ENCODE measurements at regions not wholly inside any gene's neighbourhood (a gene's known extent, or its start where the extent isn't known, plus 50 kb on each side); places are given as distances from the start of the nearest gene placed in this dataset.

DNA sequence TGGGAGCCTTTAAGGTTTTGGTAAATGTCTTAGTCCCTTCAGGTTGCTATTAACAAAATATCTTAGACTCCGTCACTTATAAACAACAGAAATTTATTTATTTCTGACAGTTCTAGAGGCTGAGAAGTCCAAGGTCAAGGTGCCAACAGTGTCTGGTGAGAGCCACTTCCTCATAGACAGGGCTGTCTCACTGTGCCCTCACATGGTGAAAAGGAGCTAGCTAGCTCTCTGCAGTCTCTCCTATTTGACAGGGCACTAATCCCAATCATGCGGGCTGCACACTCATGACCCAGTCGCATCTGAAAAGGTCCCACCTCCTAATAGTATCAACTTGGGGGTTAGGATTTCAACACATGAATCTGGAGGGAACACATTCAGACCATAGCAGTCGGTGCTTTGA is 63.4 kb upstream of the KLF3 start:
- Histone ChIP-seq H3K36me3 (ENCODE audit: control insufficient read depth in 1 of 2, insufficient read depth in 2 of 2, low read length in 2 of 2) (no peaks in the 10 kb centered on the region), H4K8ac (ENCODE audit: low read depth, low read length) (no peak overlapping the region), H3K14ac (ENCODE audit: low read length) (no peak overlapping the region), H3K9me3 (ENCODE audit: insufficient read depth, low read depth, low read length) (no peaks in the 10 kb centered on the region), H3K27ac (ENCODE audit: low read depth, low read length) (no peak overlapping the region), H2BK12ac (ENCODE audit: low read length) (no peak overlapping the region), H3K18ac (ENCODE audit: low read length) (no peak overlapping the region), H3K27me3 (ENCODE audit: insufficient read depth, low read length) (no peaks in the 10 kb centered on the region), H3K4me1 (ENCODE audit: control insufficient read depth in 1 of 2, insufficient read depth in 2 of 2, low read length in 2 of 2) (no peaks in the 10 kb centered on the region), H3K79me1 (ENCODE audit: low read length) (no peaks in the 10 kb centered on the region), H3K4ac (ENCODE audit: low read depth, low read length) (no peak overlapping the region), H3K4me2 (ENCODE audit: low read length) (no peak overlapping the region), H3K9ac (ENCODE audit: low read length) (no peak overlapping the region), H2AK5ac (ENCODE audit: low read length) (no peak overlapping the region), H4K91ac (ENCODE audit: low read depth, low read length) (no peak overlapping the region), H2BK120ac (ENCODE audit: insufficient read depth, low read length, poor library complexity) (no peak overlapping the region), H2AFZ (ENCODE audit: insufficient read depth, low read length, poor library complexity) (no peak overlapping the region), H3K23ac (ENCODE audit: low read length) (no peak overlapping the region), H3K79me2 (ENCODE audit: control insufficient read depth, insufficient read depth, low read length, poor library complexity) (no peaks in the 10 kb centered on the region), H3K4me3 (ENCODE audit: low read depth, low read length) (no peak overlapping the region), H2BK5ac (ENCODE audit: low read depth, low read length, poor library complexity) (no peak overlapping the region), H4K12ac (ENCODE audit: low read depth, low read length) (no peak overlapping the region)
- DNase-seq, result no peak
- WGBS (ENCODE audit: extremely low coverage, insufficient coverage, insufficient read length), result no CpG with 5 or more reads among the region's 4 CpGs

DNA sequence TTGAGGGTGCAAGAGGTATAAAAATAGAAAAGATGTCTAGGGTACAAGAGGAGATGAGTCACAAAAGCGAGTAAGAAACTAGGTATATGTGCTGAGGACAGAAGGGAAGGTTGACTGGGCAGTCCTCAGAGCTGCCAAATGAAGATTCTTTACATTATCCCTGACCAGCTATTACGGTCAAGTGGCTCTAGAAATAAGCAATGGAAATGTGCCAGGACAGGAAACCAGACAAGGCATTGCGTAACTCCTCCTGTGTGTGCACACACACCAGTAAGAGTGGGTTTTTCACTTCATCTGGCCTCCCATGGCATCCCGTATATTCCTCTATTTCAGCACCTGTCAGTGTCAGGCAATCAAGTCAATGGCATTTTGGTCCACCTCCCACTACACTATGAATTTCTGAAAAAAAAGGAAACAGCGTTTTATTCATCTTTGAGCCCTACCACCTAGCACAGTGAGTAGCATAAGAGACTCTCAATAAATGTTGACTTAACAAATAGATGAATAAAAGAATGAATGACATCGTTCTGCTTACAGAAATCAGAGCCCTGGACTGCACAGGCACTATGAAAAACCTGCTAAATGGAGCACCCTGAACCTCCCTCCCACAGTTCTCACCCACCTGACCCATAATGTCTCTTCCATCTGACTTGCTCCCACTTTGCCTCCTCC is 62.6 kb upstream of the KLF3 start:
- H2BK12ac ChIP-seq (ENCODE audit: low read length), result no peak overlapping the region
- DNase-seq, result peak in 1 of 2 donors; percentile 35

DNA sequence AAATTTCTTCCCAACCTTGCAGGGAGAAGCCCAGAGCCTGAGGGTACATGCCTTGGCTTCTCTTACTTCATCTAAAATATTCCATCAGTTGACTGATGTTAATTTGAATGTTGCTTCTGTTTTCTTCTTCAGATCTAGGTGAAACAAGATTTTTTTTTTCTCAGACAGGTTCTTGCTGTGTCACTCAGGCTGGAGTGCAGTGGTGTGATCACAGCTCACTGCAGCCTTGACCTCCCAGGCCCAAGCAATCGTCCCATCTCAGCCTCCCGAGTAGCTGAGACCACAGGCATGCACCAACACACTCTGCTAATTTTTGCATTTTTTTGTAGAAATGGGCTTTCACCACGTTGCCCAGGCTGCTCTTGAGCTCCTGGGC is 62.1 kb upstream of the KLF3 start:
- Histone ChIP-seq H3K4me2 (ENCODE audit: low read length) (no peak overlapping the region), H2AK5ac (ENCODE audit: low read length) (no peak overlapping the region), H2BK12ac (ENCODE audit: low read length) (no peak overlapping the region), H3K4me1 (ENCODE audit: control insufficient read depth in 1 of 2, insufficient read depth in 2 of 2, low read length in 2 of 2) (peaks cover 6% of the 10 kb centered on the region in 2 experiments), H3K27me3 (ENCODE audit: insufficient read depth, low read length) (no peaks in the 10 kb centered on the region), H4K8ac (ENCODE audit: low read depth, low read length) (no peak overlapping the region), H3K36me3 (ENCODE audit: control insufficient read depth in 1 of 2, insufficient read depth in 2 of 2, low read length in 2 of 2) (no peaks in the 10 kb centered on the region), H3K23ac (ENCODE audit: low read length) (no peak overlapping the region), H3K9ac (ENCODE audit: low read length) (no peak overlapping the region), H3K9me3 (ENCODE audit: insufficient read depth, low read depth, low read length) (no peaks in the 10 kb centered on the region), H3K27ac (ENCODE audit: low read depth, low read length) (no peak overlapping the region), H3K4me3 (ENCODE audit: low read depth, low read length) (no peak overlapping the region), H2BK120ac (ENCODE audit: insufficient read depth, low read length, poor library complexity) (no peak overlapping the region), H4K12ac (ENCODE audit: low read depth, low read length) (no peak overlapping the region), H3K18ac (ENCODE audit: low read length) (no peak overlapping the region), H3K79me1 (ENCODE audit: low read length) (no peaks in the 10 kb centered on the region), H3K79me2 (ENCODE audit: control insufficient read depth, insufficient read depth, low read length, poor library complexity) (no peaks in the 10 kb centered on the region), H3K14ac (ENCODE audit: low read length) (no peak overlapping the region), H3K4ac (ENCODE audit: low read depth, low read length) (no peak overlapping the region), H4K91ac (ENCODE audit: low read depth, low read length) (no peak overlapping the region), H2BK5ac (ENCODE audit: low read depth, low read length, poor library complexity) (no peak overlapping the region), H2AFZ (ENCODE audit: insufficient read depth, low read length, poor library complexity) (no peak overlapping the region)
- WGBS (ENCODE audit: extremely low coverage, insufficient coverage, insufficient read length), result no CpG with 5 or more reads among the region's 3 CpGs
- DNase-seq, result peak in 1 of 2 donors; percentile 38

More for the DNA sequence above, 62.6 kb upstream of the KLF3 start:
- no peaks in the 10 kb centered on the region for H3K79me1 ChIP-seq (ENCODE audit: low read length)
- no peaks in the 10 kb centered on the region for H3K27me3 ChIP-seq (ENCODE audit: insufficient read depth, low read length)
- H3K36me3 ChIP-seq (ENCODE audit: control insufficient read depth in 1 of 2, insufficient read depth in 2 of 2, low read length in 2 of 2), result no peaks in the 10 kb centered on the region
- no peak overlapping the region for H3K23ac ChIP-seq (ENCODE audit: low read length)
- H2BK120ac ChIP-seq (ENCODE audit: insufficient read depth, low read length, poor library complexity), result no peak overlapping the region
- no peak overlapping the region for H3K4me2 ChIP-seq (ENCODE audit: low read length)
- no peak overlapping the region for H2AFZ ChIP-seq (ENCODE audit: insufficient read depth, low read length, poor library complexity)
- H3K79me2 ChIP-seq (ENCODE audit: control insufficient read depth, insufficient read depth, low read length, poor library complexity), result no peaks in the 10 kb centered on the region
- H2BK5ac ChIP-seq (ENCODE audit: low read depth, low read length, poor library complexity), result no peak overlapping the region
- H4K8ac ChIP-seq (ENCODE audit: low read depth, low read length), result no peak overlapping the region
- no peak overlapping the region for H4K12ac ChIP-seq (ENCODE audit: low read depth, low read length)
- peaks cover 6% of the 10 kb centered on the region in 2 experiments for H3K4me1 ChIP-seq (ENCODE audit: control insufficient read depth in 1 of 2, insufficient read depth in 2 of 2, low read length in 2 of 2)
- WGBS (ENCODE audit: extremely low coverage, insufficient coverage, insufficient read length), result no CpG with 5 or more reads among the region's 6 CpGs
- no peak overlapping the region for H4K91ac ChIP-seq (ENCODE audit: low read depth, low read length)
- no peak overlapping the region for H3K18ac ChIP-seq (ENCODE audit: low read length)
- no peak overlapping the region for H3K4ac ChIP-seq (ENCODE audit: low read depth, low read length)
- H3K9me3 ChIP-seq (ENCODE audit: insufficient read depth, low read depth, low read length), result no peaks in the 10 kb centered on the region
- no peak overlapping the region for H3K4me3 ChIP-seq (ENCODE audit: low read depth, low read length)
- no peak overlapping the region for H3K9ac ChIP-seq (ENCODE audit: low read length)
- H3K27ac ChIP-seq (ENCODE audit: low read depth, low read length), result no peak overlapping the region
- no peak overlapping the region for H2AK5ac ChIP-seq (ENCODE audit: low read length)
- H3K14ac ChIP-seq (ENCODE audit: low read length), result no peak overlapping the region

DNA sequence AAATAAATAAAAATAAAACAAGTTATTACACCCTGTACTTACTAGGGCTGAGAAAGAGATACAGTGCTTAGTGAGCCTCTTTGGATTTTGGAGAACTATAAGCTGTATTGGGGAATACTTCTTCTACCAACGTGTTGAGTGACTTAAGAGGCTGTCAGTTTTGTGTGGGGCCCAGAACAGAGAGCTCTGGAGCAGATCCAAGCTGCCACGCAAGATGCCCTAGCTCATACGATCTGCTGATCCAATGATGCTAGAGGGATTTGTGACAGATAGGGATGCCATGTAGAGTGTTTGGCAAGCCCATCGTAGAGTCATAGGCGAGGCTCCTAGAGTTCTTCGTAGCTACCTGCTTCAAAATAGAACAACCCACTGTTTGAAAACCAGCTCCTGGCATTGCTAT is 60.3 kb upstream of the KLF3 start:
- Histone ChIP-seq H2AK5ac (ENCODE audit: low read length) (no peak overlapping the region), H2AFZ (ENCODE audit: insufficient read depth, low read length, poor library complexity) (no peak overlapping the region), H3K4me3 (ENCODE audit: low read depth, low read length) (no peak overlapping the region), H3K9ac (ENCODE audit: low read length) (no peak overlapping the region), H4K12ac (ENCODE audit: low read depth, low read length) (no peak overlapping the region), H3K14ac (ENCODE audit: low read length) (no peak overlapping the region), H3K4me2 (ENCODE audit: low read length) (no peak overlapping the region), H2BK120ac (ENCODE audit: insufficient read depth, low read length, poor library complexity) (no peak overlapping the region), H3K23ac (ENCODE audit: low read length) (no peak overlapping the region), H3K27me3 (ENCODE audit: insufficient read depth, low read length) (no peaks in the 10 kb centered on the region), H3K4me1 (ENCODE audit: control insufficient read depth in 1 of 2, insufficient read depth in 2 of 2, low read length in 2 of 2) (peaks cover 6% of the 10 kb centered on the region in 2 experiments), H3K36me3 (ENCODE audit: control insufficient read depth in 1 of 2, insufficient read depth in 2 of 2, low read length in 2 of 2) (no peaks in the 10 kb centered on the region), H3K79me1 (ENCODE audit: low read length) (no peaks in the 10 kb centered on the region), H3K9me3 (ENCODE audit: insufficient read depth, low read depth, low read length) (peaks cover 4% of the 10 kb centered on the region), H4K8ac (ENCODE audit: low read depth, low read length) (no peak overlapping the region), H3K79me2 (ENCODE audit: control insufficient read depth, insufficient read depth, low read length, poor library complexity) (no peaks in the 10 kb centered on the region), H3K4ac (ENCODE audit: low read depth, low read length) (no peak overlapping the region), H3K27ac (ENCODE audit: low read depth, low read length) (no peak overlapping the region), H2BK12ac (ENCODE audit: low read length) (no peak overlapping the region), H2BK5ac (ENCODE audit: low read depth, low read length, poor library complexity) (no peak overlapping the region), H3K18ac (ENCODE audit: low read length) (no peak overlapping the region), H4K91ac (ENCODE audit: low read depth, low read length) (no peak overlapping the region)
- no peak for DNase-seq
- WGBS (ENCODE audit: extremely low coverage, insufficient coverage, insufficient read length), result no CpG with 5 or more reads among the region's 6 CpGs
